Gastroesophageal sphincter (tissue), 4 donors: ENCODE measurements at regions not wholly inside any gene's neighbourhood (a gene's known extent, or its start where the extent isn't known, plus 50 kb on each side); places are given as distances from the start of the nearest gene placed in this dataset.

Source experiments
- ATAC-seq: fragments of 150-250 bp; one replicate; pipeline ENCODE4 v1.9.1; 2016; ENCODE audit warnings: mild to moderate bottlenecking, moderate library complexity
- H3K27ac ChIP-seq, 4 donors: fragments of 200-600 bp; sonication (generic) in 3 of 4; 1 replicate in 3 of 4; 2 replicates in 1 of 4; pipeline ENCODE4 v1.5.1; 2016 to 2019
- H3K27me3 ChIP-seq: fragments of 200-600 bp; sonication (generic); one replicate; pipeline ENCODE4 v1.5.1; 2019
- H3K36me3 ChIP-seq, 2 donors: fragments of 200-600 bp; sonication (generic); one replicate each; pipeline ENCODE4 v1.5.1; 2019; ENCODE audit warnings: control low read depth in 1 of 2
- H3K4me1 ChIP-seq, 3 donors: fragments of 200-600 bp; sonication (generic); 1 replicate in 2 of 3; 2 replicates in 1 of 3; pipeline ENCODE4 v1.5.1; 2016 to 2019; ENCODE audit warnings: control low read depth in 2 of 3
- H3K4me3 ChIP-seq, 2 donors: fragments of 200-600 bp; sonication (generic); one replicate each; pipeline ENCODE4 v1.5.1; 2019; ENCODE audit warnings: mild to moderate bottlenecking in 1 of 2, moderate library complexity in 1 of 2
- H3K9me3 ChIP-seq, 3 donors: fragments of 200-600 bp; sonication (generic); one replicate each; pipeline ENCODE4 v1.5.1; 2017 to 2019; ENCODE audit warnings: control low read depth in 2 of 3
- CTCF ChIP-seq, 4 experiments: fragments of 200-600 bp in 2 of 4; fragments of 450-650 bp in 2 of 4; sonication (generic) in 1 of 4; IDR thresholded peaks; one replicate each; pipeline ENCODE4 v1.5.1; 2017 to 2019; ENCODE audit warnings: antibody characterized with exemption in 4 of 4, mild to moderate bottlenecking in 2 of 4, moderate library complexity in 2 of 4
- EP300 ChIP-seq: sonication (generic); formaldehyde crosslinking; IDR thresholded peaks from one replicate; pipeline ENCODE4 v1.6.1; 2017; ENCODE audit warnings: antibody characterized with exemption, mild to moderate bottlenecking
- POLR2A ChIP-seq, 2 donors: fragments of 450-650 bp; IDR thresholded peaks; one replicate each; pipeline ENCODE4 v1.6.1; 2017; ENCODE audit warnings: antibody characterized with exemption in 2 of 2, mild to moderate bottlenecking in 2 of 2, moderate library complexity in 1 of 2
- POLR2AphosphoS5 ChIP-seq: sonication (generic); formaldehyde crosslinking; IDR thresholded peaks from one replicate; pipeline ENCODE4 v1.6.1; 2017; ENCODE audit warnings: antibody characterized with exemption
- WGBS, 2 donors: methylation state at CpG; one replicate each; pipeline ENCODE4 v1.1.5; 2018; ENCODE audit warnings: low coverage in 1 of 2; 5-methylcytosine and 5-hydroxymethylcytosine counted together

- Histone ChIP-seq H3K9me3 (no peaks in the 10 kb centered on the region), H3K27ac (no peak overlapping the region), H3K36me3 (no peaks in the 10 kb centered on the region), H3K4me1 (no peaks in the 10 kb centered on the region), H3K27me3 (peaks cover 4% of the 10 kb centered on the region), H3K4me3 (no peak overlapping the region)
- 38 to 40% methylated on average over 3 to 4 of the region's 4 CpGs for WGBS, 2 donors
- TF ChIP-seq EP300 (no peak), POLR2AphosphoS5 (no peak), POLR2A (IDR thresholded peaks at IDR 0.05) (no peak), CTCF (IDR thresholded peaks at IDR 0.05) (no peak)
- no peak for ATAC-seq
Observed at GRCh38 chr5:130710596-130710995, 454.5 kb downstream of the HINT1 start.

- Histone ChIP-seq H3K27ac (no peak overlapping the region), H3K4me1 (no peaks in the 10 kb centered on the region), H3K36me3 (no peaks in the 10 kb centered on the region), H3K4me3 (no peak overlapping the region), H3K27me3 (no peaks in the 10 kb centered on the region), H3K9me3 (no peaks in the 10 kb centered on the region)
- 55 to 61% methylated on average over 3 of the region's 3 CpGs for WGBS, 2 donors
- no peak for TF ChIP-seq POLR2AphosphoS5
- no peak for TF ChIP-seq CTCF (IDR thresholded peaks at IDR 0.05)
- no peak for TF ChIP-seq EP300
- TF ChIP-seq POLR2A (IDR thresholded peaks at IDR 0.05): no peak
- ATAC-seq: no peak
Observed at GRCh38 chr5:130708754-130709153, 456.3 kb downstream of the HINT1 start.

- H3K4me3 ChIP-seq: no peak overlapping the region
- no peak overlapping the region for H3K27ac ChIP-seq
- TF ChIP-seq EP300 (no peak), POLR2AphosphoS5 (no peak), POLR2A (IDR thresholded peaks at IDR 0.05) (no peak), CTCF (IDR thresholded peaks at IDR 0.05) (no peak)
- no peaks in the 10 kb centered on the region for H3K27me3 ChIP-seq
- no peaks in the 10 kb centered on the region for H3K4me1 ChIP-seq
- H3K9me3 ChIP-seq: no peaks in the 10 kb centered on the region
- no peaks in the 10 kb centered on the region for H3K36me3 ChIP-seq
- 73 to 79% methylated on average over 4 to 5 of the region's 5 CpGs for WGBS, 2 donors
- ATAC-seq: no peak
Observed at GRCh38 chr5:130706696-130707095, 458.4 kb downstream of the HINT1 start.

- H3K27me3 ChIP-seq: no peaks in the 10 kb centered on the region
- no peak overlapping the region for H3K27ac ChIP-seq
- H3K9me3 ChIP-seq: no peaks in the 10 kb centered on the region
- ATAC-seq: no peak
- no peaks in the 10 kb centered on the region for H3K4me1 ChIP-seq
- WGBS, 2 donors: 79 to 100% methylated on average over 2 of the region's 2 CpGs
- no peaks in the 10 kb centered on the region for H3K36me3 ChIP-seq
- H3K4me3 ChIP-seq: no peak overlapping the region
- TF ChIP-seq EP300: no peak
- TF ChIP-seq CTCF (IDR thresholded peaks at IDR 0.05): no peak
- TF ChIP-seq POLR2A (IDR thresholded peaks at IDR 0.05): no peak
- TF ChIP-seq POLR2AphosphoS5: no peak
Observed at GRCh38 chr5:130705368-130705767, 459.7 kb downstream of the HINT1 start.

GRCh38 chr5:130693509-130693908 is 471.5 kb downstream of the HINT1 start:
- H3K9me3 ChIP-seq: no peaks in the 10 kb centered on the region
- no peaks in the 10 kb centered on the region for H3K27me3 ChIP-seq
- no peak for ATAC-seq
- H3K4me3 ChIP-seq: no peak overlapping the region
- no peaks in the 10 kb centered on the region for H3K36me3 ChIP-seq
- no peak overlapping the region for H3K27ac ChIP-seq
- WGBS, 2 donors: 81 to 85% methylated on average over 4 of the region's 4 CpGs
- H3K4me1 ChIP-seq: no peaks in the 10 kb centered on the region
- no peak for TF ChIP-seq POLR2AphosphoS5
- TF ChIP-seq POLR2A (IDR thresholded peaks at IDR 0.05): no peak
- TF ChIP-seq CTCF (IDR thresholded peaks at IDR 0.05): no peak
- no peak for TF ChIP-seq EP300
